Liver (tissue), 8 donors: ENCODE measurements at regions not wholly inside any gene's neighbourhood (a gene's known extent, or its start where the extent isn't known, plus 50 kb on each side); places are given as distances from the start of the nearest gene placed in this dataset.

Experiments
- DNase-seq: peaks from one replicate; pipeline ENCODE4 v3.0.0-alpha.2; 2017; ENCODE audit warnings: low spot score
- H3K27ac ChIP-seq, 2 donors: one replicate each; pipeline ENCODE4 v1.7.0; 2013; ENCODE audit warnings: inconsistent platforms in 2 of 2, low read length in 2 of 2, control low read depth in 1 of 2, low read depth in 1 of 2, mild to moderate bottlenecking in 1 of 2
- H3K27me3 ChIP-seq, 4 donors: one replicate each; pipeline versions ENCODE4 v1.6.1 to v1.7.0; 2013; ENCODE audit warnings: low read length in 3 of 4, inconsistent platforms in 1 of 4, mild to moderate bottlenecking in 1 of 4, moderate library complexity in 1 of 4; ENCODE audit not compliant: control insufficient read depth in 4 of 4, insufficient read depth in 4 of 4
- H3K36me3 ChIP-seq, 4 donors: one replicate each; pipeline versions ENCODE4 v1.6.1 to v1.7.0; 2013; ENCODE audit warnings: low read length in 3 of 4, mild to moderate bottlenecking in 3 of 4, low read depth in 1 of 4, moderate library complexity in 1 of 4; ENCODE audit not compliant: control insufficient read depth in 4 of 4, insufficient read depth in 3 of 4
- H3K4me1 ChIP-seq, 4 donors: one replicate each; pipeline versions ENCODE4 v1.6.1 to v1.7.0; 2013; ENCODE audit warnings: low read length in 3 of 4, mild to moderate bottlenecking in 3 of 4, moderate library complexity in 1 of 4; ENCODE audit not compliant: control insufficient read depth in 4 of 4, insufficient read depth in 4 of 4
- H3K4me3 ChIP-seq, 3 donors: one replicate each; pipeline versions ENCODE4 v1.6.1 to v1.7.0; 2013; ENCODE audit warnings: low read length in 3 of 3, control low read depth in 1 of 3, low read depth in 1 of 3, mild to moderate bottlenecking in 1 of 3
- H3K9ac ChIP-seq, 2 donors: one replicate each; pipeline ENCODE4 v1.7.0; 2013; ENCODE audit warnings: low read length in 2 of 2, mild to moderate bottlenecking in 2 of 2, moderate library complexity in 2 of 2, control low read depth in 1 of 2, low read depth in 1 of 2
- H3K9me3 ChIP-seq, 4 donors: one replicate each; pipeline versions ENCODE4 v1.6.1 to v1.7.0; 2013; ENCODE audit warnings: low read length in 3 of 4; ENCODE audit not compliant: control insufficient read depth in 4 of 4
- EGR1 ChIP-seq, 2 donors: IDR thresholded peaks; 2 replicates each; pipeline ENCODE4 v1.6.1; 2016 to 2018; ENCODE audit warnings: antibody characterized with exemption in 2 of 2, low read depth in 2 of 2
- FOXA1 ChIP-seq: IDR thresholded peaks from 2 replicates; pipeline ENCODE4 v1.6.1; 2016; ENCODE audit warnings: antibody characterized with exemption
- FOXA2 ChIP-seq: IDR thresholded peaks from 2 replicates; pipeline ENCODE4 v1.6.1; 2016; ENCODE audit warnings: antibody characterized with exemption
- GABPA ChIP-seq, 2 donors: IDR thresholded peaks in 1 of 2; conservative IDR thresholded peaks in 1 of 2; 2 replicates each; pipeline ENCODE4 v1.6.1; 2016; ENCODE audit warnings: antibody characterized with exemption in 2 of 2, mild to moderate bottlenecking in 1 of 2, moderate library complexity in 1 of 2
- HNF4A ChIP-seq, 2 donors: conservative IDR thresholded peaks; 2 replicates each; pipeline ENCODE4 v1.6.1; 2016; ENCODE audit warnings: antibody characterized with exemption in 2 of 2, mild to moderate bottlenecking in 2 of 2
- HNF4G ChIP-seq: IDR thresholded peaks from 2 replicates; pipeline ENCODE4 v1.6.1; 2016; ENCODE audit warnings: antibody characterized with exemption
- JUND ChIP-seq, 2 donors: IDR thresholded peaks; 2 replicates each; pipeline ENCODE4 v1.6.1; 2016; ENCODE audit warnings: antibody characterized with exemption in 2 of 2
- MAX ChIP-seq: IDR thresholded peaks from 2 replicates; pipeline ENCODE4 v1.6.1; 2016; ENCODE audit warnings: antibody characterized with exemption
- NR2F2 ChIP-seq: IDR thresholded peaks from 2 replicates; pipeline ENCODE4 v1.6.1; 2016; ENCODE audit warnings: antibody characterized with exemption
- RAD21 ChIP-seq, 2 donors: IDR thresholded peaks; 2 replicates each; pipeline ENCODE4 v1.6.1; 2016; ENCODE audit warnings: antibody characterized with exemption in 2 of 2, mild to moderate bottlenecking in 2 of 2
- RXRA ChIP-seq, 2 donors: IDR thresholded peaks; 2 replicates each; pipeline ENCODE4 v1.6.1; 2017 to 2018; ENCODE audit warnings: antibody characterized with exemption in 2 of 2, mild to moderate bottlenecking in 1 of 2
- SP1 ChIP-seq: IDR thresholded peaks from 2 replicates; pipeline ENCODE4 v1.6.1; 2018; ENCODE audit warnings: antibody characterized with exemption, mild to moderate bottlenecking
- TAF1 ChIP-seq: conservative IDR thresholded peaks from 2 replicates; pipeline ENCODE4 v1.6.1; 2016; ENCODE audit warnings: antibody characterized with exemption, mild to moderate bottlenecking
- YY1 ChIP-seq: IDR thresholded peaks from 2 replicates; pipeline ENCODE4 v1.6.1; 2016; ENCODE audit warnings: antibody characterized with exemption, mild to moderate bottlenecking
- WGBS: extraction: QIAGEN DNeasy Blood & Tissue Kit; methylation state at CpG from one replicate; pipeline ENCODE4 v1.1.7; 2013; 5-methylcytosine and 5-hydroxymethylcytosine counted together
- TF ChIP-seq, protein P1 (sequence below): IDR thresholded peaks from 2 replicates; pipeline ENCODE4 v1.6.1; 2016; ENCODE audit warnings: antibody characterized with exemption
- TF ChIP-seq, protein P2 (sequence below): fragments of 150-350 bp; IDR thresholded peaks from 2 replicates; pipeline ENCODE4 v1.5.1; 2017; ENCODE audit warnings: improper control_type of control experiment, low read depth, low read length; ENCODE audit not compliant: missing input control
- TF ChIP-seq, protein P3 (sequence below): IDR thresholded peaks from 2 replicates; pipeline ENCODE4 v1.6.1; 2016; ENCODE audit warnings: antibody characterized with exemption
- TF ChIP-seq, protein P4 (sequence below): IDR thresholded peaks from 2 replicates; pipeline ENCODE4 v1.6.1; 2016; ENCODE audit warnings: antibody characterized with exemption, mild to moderate bottlenecking
- donor health status: healthy.
- donor health status: healthy.
- donor health status: healthy.
- donor health status: healthy.
- donor health status: healthy.

DNA sequence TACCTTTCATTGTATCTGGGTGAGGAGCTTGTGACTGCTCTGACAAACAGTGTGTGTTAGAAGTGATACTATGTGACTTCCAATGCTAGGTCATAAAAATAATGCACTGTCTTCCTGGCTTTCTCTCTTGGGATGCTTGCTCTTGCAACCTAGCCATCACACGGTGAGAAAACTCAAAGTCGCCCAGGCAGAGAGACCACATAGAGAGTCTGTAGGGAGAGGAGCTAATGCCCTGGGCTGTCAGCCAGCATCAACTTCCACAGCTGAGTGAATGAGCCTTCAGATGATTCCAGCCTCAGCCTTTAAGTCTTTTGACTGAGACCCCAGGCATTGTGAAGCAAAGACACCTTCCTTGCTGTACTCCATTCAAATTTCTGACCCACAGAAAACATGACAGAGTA is 220.6 kb upstream of the SGO1 start:
- no peaks in the 10 kb centered on the region for H3K9me3 ChIP-seq
- H3K4me3 ChIP-seq, result no peak overlapping the region
- DNase-seq, result no peak
- no peaks in the 10 kb centered on the region for H3K4me1 ChIP-seq
- no peak overlapping the region for H3K9ac ChIP-seq
- H3K27me3 ChIP-seq, result no peaks in the 10 kb centered on the region
- no peak overlapping the region for H3K27ac ChIP-seq
- WGBS, result 82% methylated on average over 2 of the region's 2 CpGs
- H3K36me3 ChIP-seq, result peaks cover 0 to 3% (median 0%) of the 10 kb centered on the region in 4 donors
- TF ChIP-seq, protein P1, sequence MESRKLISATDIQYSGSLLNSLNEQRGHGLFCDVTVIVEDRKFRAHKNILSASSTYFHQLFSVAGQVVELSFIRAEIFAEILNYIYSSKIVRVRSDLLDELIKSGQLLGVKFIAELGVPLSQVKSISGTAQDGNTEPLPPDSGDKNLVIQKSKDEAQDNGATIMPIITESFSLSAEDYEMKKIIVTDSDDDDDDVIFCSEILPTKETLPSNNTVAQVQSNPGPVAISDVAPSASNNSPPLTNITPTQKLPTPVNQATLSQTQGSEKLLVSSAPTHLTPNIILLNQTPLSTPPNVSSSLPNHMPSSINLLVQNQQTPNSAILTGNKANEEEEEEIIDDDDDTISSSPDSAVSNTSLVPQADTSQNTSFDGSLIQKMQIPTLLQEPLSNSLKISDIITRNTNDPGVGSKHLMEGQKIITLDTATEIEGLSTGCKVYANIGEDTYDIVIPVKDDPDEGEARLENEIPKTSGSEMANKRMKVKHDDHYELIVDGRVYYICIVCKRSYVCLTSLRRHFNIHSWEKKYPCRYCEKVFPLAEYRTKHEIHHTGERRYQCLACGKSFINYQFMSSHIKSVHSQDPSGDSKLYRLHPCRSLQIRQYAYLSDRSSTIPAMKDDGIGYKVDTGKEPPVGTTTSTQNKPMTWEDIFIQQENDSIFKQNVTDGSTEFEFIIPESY, result no peak
- TF ChIP-seq HNF4A (conservative IDR thresholded peaks at IDR 0.05) (no peak), GABPA (IDR thresholded peaks at IDR 0.05 in 1 of 2, conservative IDR thresholded peaks at IDR 0.05 in 1 of 2) (no peak), FOXA1 (no peak), JUND (IDR thresholded peaks at IDR 0.05) (no peak), RAD21 (IDR thresholded peaks at IDR 0.05) (no peak), NR2F2 (no peak), YY1 (no peak), SP1 (no peak), FOXA2 (no peak), MAX (no peak), EGR1 (IDR thresholded peaks at IDR 0.05; ENCODE audit: low read depth in 2 of 2) (no peak), HNF4G (no peak), RXRA (IDR thresholded peaks at IDR 0.05) (no peak), TAF1 (no peak)
- TF ChIP-seq, protein P2, sequence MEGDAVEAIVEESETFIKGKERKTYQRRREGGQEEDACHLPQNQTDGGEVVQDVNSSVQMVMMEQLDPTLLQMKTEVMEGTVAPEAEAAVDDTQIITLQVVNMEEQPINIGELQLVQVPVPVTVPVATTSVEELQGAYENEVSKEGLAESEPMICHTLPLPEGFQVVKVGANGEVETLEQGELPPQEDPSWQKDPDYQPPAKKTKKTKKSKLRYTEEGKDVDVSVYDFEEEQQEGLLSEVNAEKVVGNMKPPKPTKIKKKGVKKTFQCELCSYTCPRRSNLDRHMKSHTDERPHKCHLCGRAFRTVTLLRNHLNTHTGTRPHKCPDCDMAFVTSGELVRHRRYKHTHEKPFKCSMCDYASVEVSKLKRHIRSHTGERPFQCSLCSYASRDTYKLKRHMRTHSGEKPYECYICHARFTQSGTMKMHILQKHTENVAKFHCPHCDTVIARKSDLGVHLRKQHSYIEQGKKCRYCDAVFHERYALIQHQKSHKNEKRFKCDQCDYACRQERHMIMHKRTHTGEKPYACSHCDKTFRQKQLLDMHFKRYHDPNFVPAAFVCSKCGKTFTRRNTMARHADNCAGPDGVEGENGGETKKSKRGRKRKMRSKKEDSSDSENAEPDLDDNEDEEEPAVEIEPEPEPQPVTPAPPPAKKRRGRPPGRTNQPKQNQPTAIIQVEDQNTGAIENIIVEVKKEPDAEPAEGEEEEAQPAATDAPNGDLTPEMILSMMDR, result no peak
- TF ChIP-seq, protein P3, sequence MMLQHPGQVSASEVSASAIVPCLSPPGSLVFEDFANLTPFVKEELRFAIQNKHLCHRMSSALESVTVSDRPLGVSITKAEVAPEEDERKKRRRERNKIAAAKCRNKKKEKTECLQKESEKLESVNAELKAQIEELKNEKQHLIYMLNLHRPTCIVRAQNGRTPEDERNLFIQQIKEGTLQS, result no peak
- TF ChIP-seq, protein P4, sequence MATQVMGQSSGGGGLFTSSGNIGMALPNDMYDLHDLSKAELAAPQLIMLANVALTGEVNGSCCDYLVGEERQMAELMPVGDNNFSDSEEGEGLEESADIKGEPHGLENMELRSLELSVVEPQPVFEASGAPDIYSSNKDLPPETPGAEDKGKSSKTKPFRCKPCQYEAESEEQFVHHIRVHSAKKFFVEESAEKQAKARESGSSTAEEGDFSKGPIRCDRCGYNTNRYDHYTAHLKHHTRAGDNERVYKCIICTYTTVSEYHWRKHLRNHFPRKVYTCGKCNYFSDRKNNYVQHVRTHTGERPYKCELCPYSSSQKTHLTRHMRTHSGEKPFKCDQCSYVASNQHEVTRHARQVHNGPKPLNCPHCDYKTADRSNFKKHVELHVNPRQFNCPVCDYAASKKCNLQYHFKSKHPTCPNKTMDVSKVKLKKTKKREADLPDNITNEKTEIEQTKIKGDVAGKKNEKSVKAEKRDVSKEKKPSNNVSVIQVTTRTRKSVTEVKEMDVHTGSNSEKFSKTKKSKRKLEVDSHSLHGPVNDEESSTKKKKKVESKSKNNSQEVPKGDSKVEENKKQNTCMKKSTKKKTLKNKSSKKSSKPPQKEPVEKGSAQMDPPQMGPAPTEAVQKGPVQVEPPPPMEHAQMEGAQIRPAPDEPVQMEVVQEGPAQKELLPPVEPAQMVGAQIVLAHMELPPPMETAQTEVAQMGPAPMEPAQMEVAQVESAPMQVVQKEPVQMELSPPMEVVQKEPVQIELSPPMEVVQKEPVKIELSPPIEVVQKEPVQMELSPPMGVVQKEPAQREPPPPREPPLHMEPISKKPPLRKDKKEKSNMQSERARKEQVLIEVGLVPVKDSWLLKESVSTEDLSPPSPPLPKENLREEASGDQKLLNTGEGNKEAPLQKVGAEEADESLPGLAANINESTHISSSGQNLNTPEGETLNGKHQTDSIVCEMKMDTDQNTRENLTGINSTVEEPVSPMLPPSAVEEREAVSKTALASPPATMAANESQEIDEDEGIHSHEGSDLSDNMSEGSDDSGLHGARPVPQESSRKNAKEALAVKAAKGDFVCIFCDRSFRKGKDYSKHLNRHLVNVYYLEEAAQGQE, result no peak

- no peak for TF ChIP-seq EGR1 (IDR thresholded peaks at IDR 0.05; ENCODE audit: low read depth in 2 of 2)
- no peak for TF ChIP-seq FOXA2
- TF ChIP-seq HNF4A (conservative IDR thresholded peaks at IDR 0.05), result peak in 1 of 2 donors; percentile 3
- TF ChIP-seq RAD21 (IDR thresholded peaks at IDR 0.05), result no peak
- Histone ChIP-seq H3K27ac (no peak overlapping the region), H3K27me3 (no peaks in the 10 kb centered on the region), H3K4me3 (no peak overlapping the region), H3K36me3 (peaks cover 0 to 3% (median 0%) of the 10 kb centered on the region in 4 donors), H3K4me1 (no peaks in the 10 kb centered on the region), H3K9ac (no peak overlapping the region), H3K9me3 (no peaks in the 10 kb centered on the region)
- whole genome bisulfite sequencing, result 76% methylated on average over 4 of the region's 4 CpGs
- no peak for DNase-seq
Observed at GRCh38 chr3:20405744-20406143, 219.7 kb upstream of the SGO1 start.
